Upper lobe of left lung (tissue), 6 donors: ENCODE measurements at regions not wholly inside any gene's neighbourhood (a gene's known extent, or its start where the extent isn't known, plus 50 kb on each side); places are given as distances from the start of the nearest gene placed in this dataset.

Experiments used
- ATAC-seq, 2 donors: fragments of 200-7000 bp; cut with Tn5 transposase; one replicate each; pipeline ENCODE4 v1.9.1; 2022; ENCODE audit warnings: mild to moderate bottlenecking in 2 of 2, moderate library complexity in 2 of 2; ENCODE audit not compliant: low FRiP score in 2 of 2
- DNase-seq, 2 donors: peaks; one replicate each; pipeline ENCODE4 v3.0.0-alpha.2; 2019 to 2020
- H3K27ac ChIP-seq, 4 donors: fragments of 200-600 bp; sonication (generic); one replicate each; pipeline ENCODE4 v1.5.1; 2016 to 2019
- H3K27me3 ChIP-seq, 4 donors: fragments of 200-600 bp; sonication (generic); one replicate each; pipeline ENCODE4 v1.5.1; 2017 to 2019
- H3K36me3 ChIP-seq, 4 donors: fragments of 200-600 bp; sonication (generic); one replicate each; pipeline ENCODE4 v1.5.1; 2016 to 2019
- H3K4me1 ChIP-seq, 4 donors: fragments of 200-600 bp; sonication (generic); one replicate each; pipeline ENCODE4 v1.5.1; 2018 to 2019
- H3K4me3 ChIP-seq, 4 donors: fragments of 200-600 bp; sonication (generic); one replicate each; pipeline ENCODE4 v1.5.1; 2017 to 2019; ENCODE audit warnings: mild to moderate bottlenecking in 2 of 4, moderate library complexity in 1 of 4
- H3K9me3 ChIP-seq, 4 donors: fragments of 200-600 bp; sonication (generic); one replicate each; pipeline ENCODE4 v1.5.1; 2018 to 2019
- EP300 ChIP-seq, 4 donors: sonication (generic); formaldehyde crosslinking; IDR thresholded peaks; one replicate each; pipeline ENCODE4 v1.5.1; 2017; ENCODE audit warnings: antibody characterized with exemption in 4 of 4, control low read depth in 2 of 4
- POLR2A ChIP-seq, 4 donors: fragments of 450-650 bp; IDR thresholded peaks; one replicate each; pipeline ENCODE4 v1.5.1; 2016 to 2017; ENCODE audit warnings: antibody characterized with exemption in 4 of 4, mild to moderate bottlenecking in 2 of 4
- POLR2AphosphoS5 ChIP-seq, 2 donors: sonication (generic); formaldehyde crosslinking; IDR thresholded peaks; one replicate each; pipeline ENCODE4 v1.5.1; 2017; ENCODE audit warnings: antibody characterized with exemption in 2 of 2
- WGBS, 2 donors: methylation state at CpG; one replicate each; pipeline ENCODE4 v1.1.5; 2017 to 2018; 5-methylcytosine and 5-hydroxymethylcytosine counted together
- TF ChIP-seq, protein P1 (sequence below), 6 experiments: fragments of 450-650 bp in 4 of 6; fragments of 200-600 bp in 2 of 6; sonication (generic) in 2 of 6; IDR thresholded peaks; one replicate each; pipeline ENCODE4 v1.5.1; 2016 to 2019; ENCODE audit warnings: antibody characterized with exemption in 6 of 6
- donor health status: DM: no; HTN: no; CAD: no; lungs with moderate emphysema.
- donor health status: DM: no; HTN: yes; CAD: no; lungs with severe emphysema.

DNA sequence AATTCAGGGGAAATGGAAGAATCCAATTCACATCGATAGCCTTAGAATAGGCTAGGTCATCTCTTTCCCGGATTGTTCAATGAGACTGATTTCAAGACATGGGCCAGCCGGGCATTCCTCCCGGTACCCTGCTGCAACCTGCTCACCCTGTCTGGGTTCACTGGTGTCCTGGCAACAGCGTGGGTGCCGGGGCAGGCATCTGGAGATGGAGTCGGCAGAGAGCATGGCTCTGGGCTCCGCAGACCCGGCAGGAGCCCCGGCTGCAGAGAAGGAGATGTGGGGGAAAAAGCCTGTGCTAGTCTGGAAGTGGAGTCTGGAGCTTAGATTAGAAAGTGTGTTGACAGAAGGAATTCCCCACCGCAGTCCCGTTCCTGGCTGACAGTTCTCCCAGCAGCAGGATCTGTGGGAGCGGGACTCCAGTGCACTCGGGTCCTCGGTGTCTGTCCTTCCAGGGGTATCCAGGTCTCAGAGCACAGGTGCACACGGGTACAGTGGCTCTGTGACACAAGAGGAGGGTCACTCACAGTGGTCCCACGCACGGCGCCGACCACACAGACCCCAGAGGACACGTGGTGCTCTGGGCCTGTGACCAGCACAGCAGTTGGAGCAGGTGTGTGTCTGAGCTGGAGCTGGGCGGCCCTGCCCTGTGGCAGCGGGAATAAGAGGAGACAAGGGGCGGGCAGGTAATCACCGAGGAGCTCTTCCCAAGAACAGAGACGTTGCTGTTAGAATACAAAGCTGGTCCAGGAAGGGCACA lies 65.7 kb upstream of the PITRM1 start:
- no peak for ATAC-seq
- Histone ChIP-seq H3K27ac (no peak overlapping the region), H3K27me3 (no peaks in the 10 kb centered on the region), H3K4me3 (no peak overlapping the region), H3K9me3 (no peaks in the 10 kb centered on the region), H3K36me3 (no peaks in the 10 kb centered on the region), H3K4me1 (peaks cover 5 to 10% (median 6%) of the 10 kb centered on the region in 4 donors)
- peak in 1 of 2 donors; percentile 73 for DNase-seq
- 57 to 67% methylated on average over 17 to 25 of the region's 26 CpGs for WGBS, 2 donors
- TF ChIP-seq EP300 (IDR thresholded peaks at IDR 0.05) (no peak), POLR2AphosphoS5 (IDR thresholded peaks at IDR 0.05) (no peak), POLR2A (IDR thresholded peaks at IDR 0.05) (no peak)
- TF ChIP-seq, protein P1, sequence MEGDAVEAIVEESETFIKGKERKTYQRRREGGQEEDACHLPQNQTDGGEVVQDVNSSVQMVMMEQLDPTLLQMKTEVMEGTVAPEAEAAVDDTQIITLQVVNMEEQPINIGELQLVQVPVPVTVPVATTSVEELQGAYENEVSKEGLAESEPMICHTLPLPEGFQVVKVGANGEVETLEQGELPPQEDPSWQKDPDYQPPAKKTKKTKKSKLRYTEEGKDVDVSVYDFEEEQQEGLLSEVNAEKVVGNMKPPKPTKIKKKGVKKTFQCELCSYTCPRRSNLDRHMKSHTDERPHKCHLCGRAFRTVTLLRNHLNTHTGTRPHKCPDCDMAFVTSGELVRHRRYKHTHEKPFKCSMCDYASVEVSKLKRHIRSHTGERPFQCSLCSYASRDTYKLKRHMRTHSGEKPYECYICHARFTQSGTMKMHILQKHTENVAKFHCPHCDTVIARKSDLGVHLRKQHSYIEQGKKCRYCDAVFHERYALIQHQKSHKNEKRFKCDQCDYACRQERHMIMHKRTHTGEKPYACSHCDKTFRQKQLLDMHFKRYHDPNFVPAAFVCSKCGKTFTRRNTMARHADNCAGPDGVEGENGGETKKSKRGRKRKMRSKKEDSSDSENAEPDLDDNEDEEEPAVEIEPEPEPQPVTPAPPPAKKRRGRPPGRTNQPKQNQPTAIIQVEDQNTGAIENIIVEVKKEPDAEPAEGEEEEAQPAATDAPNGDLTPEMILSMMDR (IDR thresholded peaks at IDR 0.05): no peak

DNA sequence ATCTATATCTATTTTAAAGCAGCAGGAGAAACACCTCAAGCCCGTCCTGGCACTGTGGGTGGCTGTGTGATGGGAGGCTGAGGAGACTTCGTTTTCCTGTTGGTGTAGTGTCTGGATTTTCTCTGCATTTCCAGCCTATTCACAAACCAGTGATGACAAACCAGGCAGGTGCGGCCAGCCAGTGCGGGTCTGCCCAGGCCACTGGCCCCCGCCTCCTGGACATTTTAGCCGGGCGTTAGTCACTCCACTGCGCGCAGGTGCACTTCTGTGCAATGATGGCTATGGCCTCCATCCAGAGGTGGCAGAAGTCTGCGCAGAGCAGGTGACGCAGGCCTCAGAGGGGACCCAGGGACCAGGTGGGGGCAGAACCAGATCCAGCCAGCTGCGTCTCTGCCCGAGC lies 64.9 kb upstream of the PITRM1 start:
- no peaks in the 10 kb centered on the region for H3K36me3 ChIP-seq
- no peak for ATAC-seq
- no peak overlapping the region for H3K4me3 ChIP-seq
- no peak overlapping the region for H3K27ac ChIP-seq
- 91% methylated on average over 6 to 13 of the region's 13 CpGs for WGBS, 2 donors
- no peaks in the 10 kb centered on the region for H3K27me3 ChIP-seq
- TF ChIP-seq POLR2A (IDR thresholded peaks at IDR 0.05) (no peak), EP300 (IDR thresholded peaks at IDR 0.05) (no peak), POLR2AphosphoS5 (IDR thresholded peaks at IDR 0.05) (no peak)
- TF ChIP-seq, protein P1 (IDR thresholded peaks at IDR 0.05): no peak
- no peak for DNase-seq
- peaks cover 5 to 10% (median 6%) of the 10 kb centered on the region in 4 donors for H3K4me1 ChIP-seq
- H3K9me3 ChIP-seq: no peaks in the 10 kb centered on the region

- no peak for DNase-seq
- Histone ChIP-seq H3K4me3 (no peak overlapping the region), H3K27ac (no peak overlapping the region), H3K4me1 (peaks cover 5 to 10% (median 6%) of the 10 kb centered on the region in 4 donors), H3K27me3 (no peaks in the 10 kb centered on the region), H3K9me3 (no peaks in the 10 kb centered on the region), H3K36me3 (no peaks in the 10 kb centered on the region)
- WGBS, 2 donors: 87 to 91% methylated on average over 9 to 15 of the region's 15 CpGs
- ATAC-seq: no peak
- no peak for TF ChIP-seq EP300 (IDR thresholded peaks at IDR 0.05)
- TF ChIP-seq POLR2AphosphoS5 (IDR thresholded peaks at IDR 0.05): no peak
- TF ChIP-seq, protein P1 (IDR thresholded peaks at IDR 0.05): no peak
- no peak for TF ChIP-seq POLR2A (IDR thresholded peaks at IDR 0.05)
These were observed 64.2 kb upstream of the PITRM1 start for GRCh38 chr10:3236644-3237404.

DNA sequence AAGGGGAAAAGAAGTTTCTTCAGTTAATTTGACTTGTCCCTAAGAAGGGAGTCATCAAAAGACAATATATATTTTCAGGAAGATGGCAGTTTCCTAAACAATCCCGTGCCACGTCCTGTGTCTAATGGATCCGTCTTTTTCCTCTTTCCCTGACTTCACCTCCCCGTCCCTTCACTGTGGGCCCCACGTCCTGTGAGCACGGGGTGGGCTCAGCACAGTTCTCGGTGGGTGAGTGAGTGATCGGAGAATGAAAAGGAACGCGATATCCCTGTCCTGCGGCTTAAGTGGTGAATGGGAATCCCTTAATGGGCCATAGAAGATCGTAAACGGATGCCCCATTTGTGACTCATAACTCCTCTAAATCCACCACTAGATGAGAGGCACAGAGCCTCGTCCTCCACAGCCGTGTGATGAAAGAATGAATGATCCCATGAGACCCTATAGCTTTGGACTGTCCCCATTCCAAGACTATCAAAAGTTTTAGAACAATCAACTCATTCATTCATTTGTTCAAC lies 63.5 kb upstream of the PITRM1 start:
- Histone ChIP-seq H3K27me3 (no peaks in the 10 kb centered on the region), H3K9me3 (no peaks in the 10 kb centered on the region), H3K27ac (no peak overlapping the region), H3K4me1 (peaks cover 5 to 10% (median 6%) of the 10 kb centered on the region in 4 donors), H3K4me3 (no peak overlapping the region), H3K36me3 (no peaks in the 10 kb centered on the region)
- 89 to 90% methylated on average over 15 of the region's 15 CpGs for WGBS, 2 donors
- TF ChIP-seq POLR2A (IDR thresholded peaks at IDR 0.05) (no peak), EP300 (IDR thresholded peaks at IDR 0.05) (no peak), POLR2AphosphoS5 (IDR thresholded peaks at IDR 0.05) (no peak)
- TF ChIP-seq, protein P1 (IDR thresholded peaks at IDR 0.05): no peak
- ATAC-seq: no peak
- no peak for DNase-seq
